ENCODE measurements at regions not wholly inside any gene's neighbourhood (a gene's known extent, or its start where the extent isn't known, plus 50 kb on each side); places are given as distances from the start of the nearest gene placed in this dataset.

GRCh38 chr7:18132811-18133210 lies 105.2 kb upstream of the PRPS1L1 start:
- TF ChIP-seq POLR2AphosphoS5 (IDR thresholded peaks at IDR 0.05; ENCODE audit: insufficient read depth in 1 of 2, low read depth in 1 of 2) (no peak), CTCF (IDR thresholded peaks at IDR 0.05) (no peak), POLR2A (IDR thresholded peaks at IDR 0.05) (no peak)
